A549 (cell line): ENCODE measurements at regions not wholly inside any gene's neighbourhood (a gene's known extent, or its start where the extent isn't known, plus 50 kb on each side); places are given as distances from the start of the nearest gene placed in this dataset.

Experiments used
- CHD2 ChIP-seq: fragments of 150-350 bp; IDR thresholded peaks from 2 replicates; pipeline ENCODE4 v1.6.1; 2014; ENCODE audit warnings: low read length; ENCODE audit not compliant: partially characterized antibody
- MAX ChIP-seq: IDR thresholded peaks from 2 replicates; pipeline ENCODE4 v1.6.1; 2012
- PBX3 ChIP-seq: IDR thresholded peaks from 2 replicates; pipeline ENCODE4 v1.6.1; 2012
- POLR2A ChIP-seq: IDR thresholded peaks from 2 replicates; pipeline ENCODE4 v1.6.1; 2012; ENCODE audit warnings: mild to moderate bottlenecking, low read length
- RAD21 ChIP-seq, 2 experiments: fragments of >200 bp in 1 of 2; sonication (Bioruptor Twin) in 1 of 2; formaldehyde crosslinking in 1 of 2; IDR thresholded peaks in 1 of 2; conservative IDR thresholded peaks in 1 of 2; 2 replicates in 1 of 2; 3 replicates in 1 of 2; pipeline ENCODE4 v1.6.1; 2012 to 2018; ENCODE audit warnings: inconsistent platforms in 1 of 2
- RARB ChIP-seq: fragments of 250-450 bp; sonication (Bioruptor Pico); IDR thresholded peaks from 2 replicates; pipeline ENCODE4 v1.8.0; 2021; ENCODE audit warnings: mild to moderate bottlenecking, moderate library complexity
- TF ChIP-seq, protein P1 (sequence below): fragments of >200 bp; sonication (Bioruptor Twin); formaldehyde crosslinking; IDR thresholded peaks from 3 replicates; pipeline ENCODE4 v1.5.1; 2016

DNA sequence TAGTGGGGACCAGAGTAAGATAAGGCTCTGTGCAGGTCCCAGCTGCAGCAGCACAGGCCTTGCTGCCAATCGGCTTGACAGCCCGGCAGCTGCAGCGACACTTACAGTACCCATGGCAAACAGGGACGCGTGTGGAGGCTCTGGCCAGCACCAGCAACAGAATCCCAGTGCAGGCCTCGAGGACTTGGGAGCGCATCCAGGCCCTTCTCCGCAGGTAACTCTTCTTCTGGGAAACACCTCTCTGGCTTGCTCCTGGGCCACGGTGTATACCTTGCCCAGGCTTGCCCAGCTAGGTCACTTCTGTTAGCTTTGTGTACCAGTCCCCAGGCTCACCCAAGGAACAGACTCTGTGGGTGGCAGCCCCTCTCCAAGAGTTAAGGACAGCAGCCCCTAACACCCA lies 126.7 kb downstream of the CTTN start:
- TF ChIP-seq CHD2: no peak
- no peak for TF ChIP-seq MAX
- TF ChIP-seq RAD21 (conservative IDR thresholded peaks at IDR 0.05 in 1 of 2, IDR thresholded peaks at IDR 0.05 in 1 of 2): no peak
- no peak for TF ChIP-seq POLR2A
- TF ChIP-seq, protein P1, sequence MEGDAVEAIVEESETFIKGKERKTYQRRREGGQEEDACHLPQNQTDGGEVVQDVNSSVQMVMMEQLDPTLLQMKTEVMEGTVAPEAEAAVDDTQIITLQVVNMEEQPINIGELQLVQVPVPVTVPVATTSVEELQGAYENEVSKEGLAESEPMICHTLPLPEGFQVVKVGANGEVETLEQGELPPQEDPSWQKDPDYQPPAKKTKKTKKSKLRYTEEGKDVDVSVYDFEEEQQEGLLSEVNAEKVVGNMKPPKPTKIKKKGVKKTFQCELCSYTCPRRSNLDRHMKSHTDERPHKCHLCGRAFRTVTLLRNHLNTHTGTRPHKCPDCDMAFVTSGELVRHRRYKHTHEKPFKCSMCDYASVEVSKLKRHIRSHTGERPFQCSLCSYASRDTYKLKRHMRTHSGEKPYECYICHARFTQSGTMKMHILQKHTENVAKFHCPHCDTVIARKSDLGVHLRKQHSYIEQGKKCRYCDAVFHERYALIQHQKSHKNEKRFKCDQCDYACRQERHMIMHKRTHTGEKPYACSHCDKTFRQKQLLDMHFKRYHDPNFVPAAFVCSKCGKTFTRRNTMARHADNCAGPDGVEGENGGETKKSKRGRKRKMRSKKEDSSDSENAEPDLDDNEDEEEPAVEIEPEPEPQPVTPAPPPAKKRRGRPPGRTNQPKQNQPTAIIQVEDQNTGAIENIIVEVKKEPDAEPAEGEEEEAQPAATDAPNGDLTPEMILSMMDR: no peak
- no peak for TF ChIP-seq RARB (CRISPR knock-in tag)
- TF ChIP-seq PBX3: no peak
